K562 (cell line): ENCODE measurements at regions not wholly inside any gene's neighbourhood (a gene's known extent, or its start where the extent isn't known, plus 50 kb on each side); places are given as distances from the start of the nearest gene placed in this dataset.

Experiments used
- ATAC-seq: fragments of 200-7000 bp; cut with Tn5 transposase; 3 replicates; pipeline ENCODE4 v1.9.1; 2020; ENCODE audit warnings: moderate library complexity
- BruUV-seq: library from RNA; stranded (reverse); fragments of 400-500 nt; replicated peaks from 2 replicates; lab custom pipeline; 2021; lab: Mats Ljungman, UMichigan
- CTCF ChIA-PET: fragments of 300-600 bp; formaldehyde crosslinking; extraction: SDS; loops from one replicate; lab custom pipeline; 2021; ENCODE audit warnings: low intra/inter-chr PET ratio; lab: Yijun Ruan, JAX
- POLR2A ChIA-PET: fragments of 300-600, 350-650 bp; sonication (Branson Sonifier 250); formaldehyde crosslinking; extraction: SDS; loops from one replicate; lab custom pipeline; 2021; ENCODE audit warnings: antibody characterized with exemption, inconsistent platforms; lab: Yijun Ruan, JAX
- DNase-seq, 4 experiments: peaks; one replicate each; pipeline versions ENCODE4 v3.0.0 to v3.0.0-alpha.2; 2011 to 2018; ENCODE audit warnings: low spot score in 3 of 4, mixed read lengths in 3 of 4; ENCODE audit errors: extremely low read depth in 1 of 4
- FAIRE-seq: peaks from 2 replicates; lab custom pipeline; 2011; peaks lifted over from hg19 to GRCh38; lab: Jason Lieb, UNC
- H2AFZ ChIP-seq: 2 replicates; pipeline ENCODE4 v1.6.0; 2011; ENCODE audit warnings: low read depth, low read length, control low read depth, inconsistent platforms
- H3K27ac ChIP-seq: fragments of 200-600 bp; 3 replicates; pipeline ENCODE4 v1.8.0; 2011; ENCODE audit warnings: low read depth, mild to moderate bottlenecking, control low read depth, inconsistent platforms, low read length, moderate library complexity, mixed read lengths; ENCODE audit errors: extremely low read depth
- H3K27me3 ChIP-seq, 2 experiments: fragments of 300-600 bp in 1 of 2; 2 replicates in 1 of 2; 3 replicates in 1 of 2; pipeline versions ENCODE4 v1.6.0 to v1.8.0; 2011; ENCODE audit warnings: inconsistent platforms in 2 of 2, low read length in 2 of 2, mild to moderate bottlenecking in 1 of 2, mixed read lengths in 1 of 2, moderate library complexity in 1 of 2; ENCODE audit not compliant: control insufficient read depth in 2 of 2, insufficient read depth in 2 of 2
- H3K36me3 ChIP-seq: fragments of 300-600 bp; 3 replicates; pipeline ENCODE4 v1.8.0; 2011; ENCODE audit warnings: mild to moderate bottlenecking, low read length, inconsistent platforms; ENCODE audit not compliant: control insufficient read depth, insufficient read depth
- H3K4me1 ChIP-seq, 2 experiments: fragments of 200-600 bp in 1 of 2; replicated peaks in 1 of 2; 2 replicates in 1 of 2; 3 replicates in 1 of 2; pipeline versions ENCODE4 v1.5.1 to v1.8.0; 2011; ENCODE audit warnings: inconsistent platforms in 2 of 2, low read length in 2 of 2, mild to moderate bottlenecking in 1 of 2, mixed read lengths in 1 of 2, moderate library complexity in 1 of 2; ENCODE audit not compliant: control insufficient read depth in 2 of 2, insufficient read depth in 2 of 2
- H3K4me2 ChIP-seq: 2 replicates; pipeline ENCODE4 v1.6.1; 2011; ENCODE audit warnings: low read length, control low read depth, inconsistent platforms, mixed read lengths; ENCODE audit not compliant: insufficient read depth
- H3K4me3 ChIP-seq: fragments of 200-600 bp; sonication (generic), shearing (Covaris generic); 2 replicates; pipeline ENCODE4 v1.5.1; 2016; ENCODE audit warnings: control low read depth, inconsistent platforms
- H3K79me2 ChIP-seq: fragments of 200-600 bp; 3 replicates; pipeline ENCODE4 v1.8.0; 2011; ENCODE audit warnings: low read length, inconsistent platforms; ENCODE audit not compliant: control insufficient read depth, insufficient read depth
- H3K9ac ChIP-seq, 2 experiments: 2 replicates each; pipeline versions ENCODE4 v1.6.0 to v1.6.1; 2011; ENCODE audit warnings: low read depth in 2 of 2, low read length in 2 of 2, control low read depth in 1 of 2, inconsistent platforms in 1 of 2, mild to moderate bottlenecking in 1 of 2, mixed read lengths in 1 of 2; ENCODE audit not compliant: insufficient read depth in 1 of 2
- H3K9me1 ChIP-seq: one replicate; pipeline ENCODE4 v1.6.0; 2011; ENCODE audit warnings: inconsistent platforms, mild to moderate bottlenecking, low read length, moderate library complexity; ENCODE audit not compliant: control insufficient read depth, insufficient read depth
- H3K9me3 ChIP-seq: replicated peaks from 2 replicates; pipeline ENCODE4 v1.5.1; 2011; ENCODE audit warnings: low read depth, low read length, inconsistent platforms; ENCODE audit not compliant: control insufficient read depth, insufficient read depth
- H4K20me1 ChIP-seq: replicated peaks from 2 replicates; pipeline ENCODE4 v1.6.1; 2011; ENCODE audit warnings: low read length, inconsistent platforms, mixed read lengths; ENCODE audit not compliant: control insufficient read depth, insufficient read depth
- PBX2 ChIP-seq, 2 experiments: IDR thresholded peaks in 1 of 2; conservative IDR thresholded peaks in 1 of 2; 2 replicates each; pipeline ENCODE4 v1.6.1; 2016; ENCODE audit warnings: low read depth in 2 of 2, mild to moderate bottlenecking in 1 of 2, missing compliant biosample characterization in 1 of 2, missing genetic modification characterization in 1 of 2, moderate library complexity in 1 of 2
- RBM39 ChIP-seq: fragments of 200-400 bp; formaldehyde crosslinking; optimal IDR thresholded peaks from 2 replicates; pipeline ENCODE3; 2018; ENCODE audit warnings: low read depth, low read length
- ZKSCAN8 ChIP-seq: fragments of 200-800 bp; sonication (Bioruptor generic); IDR thresholded peaks from 2 replicates; pipeline ENCODE4 v1.6.1; 2016; ENCODE audit warnings: missing genetic modification characterization, missing compliant biosample characterization
- ZNF12 ChIP-seq: sonication (generic); formaldehyde crosslinking; IDR thresholded peaks from 2 replicates; pipeline ENCODE4 v1.4.0; 2020; ENCODE audit warnings: mild to moderate bottlenecking, missing genetic modification reagents
- WGBS: fragments of 100-300 bp; shearing (Covaris generic); methylation state at CpG from one replicate; pipeline ENCODE4 v1.1.6; 2016; ENCODE audit warnings: low coverage, mixed read lengths; ENCODE audit not compliant: insufficient coverage; ENCODE audit errors: missing lambda C conversion rate; 5-methylcytosine and 5-hydroxymethylcytosine counted together
- in situ Hi-C: fragments of 300-500 bp; cut with MboI; formaldehyde crosslinking; loops from 4 replicates; pipeline ENCODE4 v1.15.0; 2018; ENCODE audit warnings: inconsistent platforms, mixed read lengths
- intact Hi-C: fragments of 100-400 bp; cut with micrococcal nuclease; formaldehyde crosslinking; loops from 2 replicates; pipeline ENCODE4 v1.14.2; 2022

- H2AFZ ChIP-seq, result no peak overlapping the region
- 72% methylated on average over 3 of the region's 3 CpGs for WGBS
- DNase-seq (no peak), FAIRE-seq (no peak), ATAC-seq (no peak)
- POLR2A ChIA-PET, result interaction anchor here (0.6 to 1.5 kb wide), 2 partner anchors 11 to 932 kb away, joined by 3 to 5 read pairs; no protein-coding TSS in a partner anchor
- no peaks in the 10 kb centered on the region for H3K4me1 ChIP-seq
- no TSS peak for BruUV-seq
- H3K36me3 ChIP-seq, result peaks cover 78% of the 10 kb centered on the region; the same call in 2 of the 3 replicates
- no peak overlapping the region for H3K4me2 ChIP-seq
- no peaks in the 10 kb centered on the region for H3K79me2 ChIP-seq
- H3K9me3 ChIP-seq, result no peaks in the 10 kb centered on the region
- H3K27me3 ChIP-seq, result no peaks in the 10 kb centered on the region
- H4K20me1 ChIP-seq, result no peaks in the 10 kb centered on the region
- no peak overlapping the region for H3K4me3 ChIP-seq
- intact Hi-C loops, result no loop called here
- CTCF ChIA-PET, result no interaction called here
- H3K27ac ChIP-seq, result no peak overlapping the region
- TF ChIP-seq RBM39 (no peak), ZNF12 (peak; percentile 61; the same call in 1 of the 2 replicates)
- H3K9me1 ChIP-seq, result no peaks in the 10 kb centered on the region
- in situ Hi-C loops, result no loop called here
- no peak overlapping the region for H3K9ac ChIP-seq
Measured at GRCh38 chr2:167822690-167823465, 424.5 kb downstream of the STK39 start.

GRCh38 chr2:167820488-167820887, 426.9 kb downstream of the STK39 start:
- Histone ChIP-seq H3K4me1 (no peaks in the 10 kb centered on the region), H3K27ac (no peak overlapping the region), H3K79me2 (no peaks in the 10 kb centered on the region), H2AFZ (no peak overlapping the region), H3K9me3 (no peaks in the 10 kb centered on the region), H3K4me2 (no peak overlapping the region), H3K27me3 (no peaks in the 10 kb centered on the region), H3K9ac (no peak overlapping the region), H3K9me1 (no peaks in the 10 kb centered on the region), H4K20me1 (no peaks in the 10 kb centered on the region), H3K4me3 (no peak overlapping the region), H3K36me3 (peaks cover 69% of the 10 kb centered on the region)
- FAIRE-seq, result no peak
- WGBS, result 95% methylated on average over 4 of the region's 4 CpGs
- ATAC-seq, result no peak
- BruUV-seq, result no TSS peak
- TF ChIP-seq ZNF12 (peak; percentile 93), PBX2 (CRISPR knock-in tag; IDR thresholded peaks at IDR 0.05; ENCODE audit: low read depth) (no peak), PBX2 (tag; conservative IDR thresholded peaks at IDR 0.05; ENCODE audit: low read depth) (no peak), ZKSCAN8 (CRISPR knock-in tag) (no peak)
- intact Hi-C loops (no loop called here), in situ Hi-C loops (no loop called here)
- ChIA-PET CTCF (no interaction called here), POLR2A (interaction anchor here (1.0 kb wide), 1 partner anchor 13 kb away, joined by 3 read pairs; no protein-coding TSS in a partner anchor)
- DNase-seq, result no peak
